ENCODE measurements at regions not wholly inside any gene's neighbourhood (a gene's known extent, or its start where the extent isn't known, plus 50 kb on each side); places are given as distances from the start of the nearest gene placed in this dataset.

DNA sequence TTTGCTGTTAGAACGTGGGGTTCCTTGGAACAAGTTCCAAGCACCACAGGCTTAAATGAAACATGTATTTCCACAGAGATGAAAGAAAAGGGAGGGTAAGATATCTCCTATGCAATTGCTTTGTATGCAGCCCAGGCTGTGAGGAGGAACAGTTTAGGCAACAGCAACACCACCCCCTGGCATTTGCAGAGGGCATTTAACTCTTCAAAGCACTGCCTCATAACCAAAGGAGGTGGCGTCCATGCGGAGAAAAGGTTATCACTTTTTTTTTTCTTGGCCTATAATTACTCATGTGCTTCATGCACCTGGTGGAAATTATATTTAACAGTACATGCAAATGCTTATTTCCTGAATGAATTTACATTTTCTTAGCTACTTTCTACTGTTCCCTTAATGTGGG is 286.0 kb downstream of the LPIN1 start:
- intact Hi-C loops (cut with DNase I): no loop called here
- Histone ChIP-seq H3K4me3 (replicated peaks in 1 of 3) (no peak overlapping the region), H3K27me3 (no peaks in the 10 kb centered on the region), H3K9me3 (no peaks in the 10 kb centered on the region), H3K36me3 (no peaks in the 10 kb centered on the region), H3K27ac (no peak overlapping the region), H3K4me1 (peaks cover 0 to 4% of the 10 kb centered on the region in 2 donors)
- DNase-seq: no peak
- 91 to 92% methylated on average over 3 of the region's 3 CpGs for WGBS, 2 donors
- TF ChIP-seq POLR2A (IDR thresholded peaks at IDR 0.05) (no peak), CTCF (IDR thresholded peaks at IDR 0.05) (no peak)

DNA sequence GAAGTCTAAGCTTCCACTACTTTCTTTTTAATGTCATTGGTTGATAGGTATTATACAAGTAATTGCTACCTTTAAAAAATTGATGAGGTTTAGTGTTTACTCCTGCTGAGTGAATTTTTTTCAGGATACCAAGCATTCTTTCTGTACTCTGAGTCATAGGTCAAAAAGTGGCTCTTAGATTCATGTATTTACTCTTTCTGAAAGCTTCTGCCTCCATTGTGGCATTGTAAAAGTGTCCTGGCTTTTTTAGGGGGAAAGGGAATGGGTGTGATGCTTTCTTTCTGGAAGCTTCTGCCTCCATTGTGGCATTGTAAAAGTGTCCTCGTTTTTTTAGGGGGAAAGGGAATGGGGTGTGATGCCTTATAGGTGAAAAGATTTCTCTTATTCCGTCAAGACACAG is 286.5 kb downstream of the LPIN1 start:
- DNase-seq: no peak
- H3K4me1 ChIP-seq: peaks cover 0 to 4% of the 10 kb centered on the region in 2 donors
- WGBS, 2 donors: 73 to 74% methylated on average over 2 of the region's 2 CpGs
- no peaks in the 10 kb centered on the region for H3K9me3 ChIP-seq
- intact Hi-C loops (cut with DNase I): no loop called here
- H3K27ac ChIP-seq: no peak overlapping the region
- no peaks in the 10 kb centered on the region for H3K36me3 ChIP-seq
- H3K4me3 ChIP-seq (replicated peaks in 1 of 3): no peak overlapping the region
- TF ChIP-seq POLR2A (IDR thresholded peaks at IDR 0.05): no peak
- TF ChIP-seq CTCF (IDR thresholded peaks at IDR 0.05): no peak
- H3K27me3 ChIP-seq: no peaks in the 10 kb centered on the region

GRCh38 chr2:12033494-12033893 is 287.1 kb downstream of the LPIN1 start:
- Histone ChIP-seq H3K4me3 (replicated peaks in 1 of 3) (no peak overlapping the region), H3K27ac (no peak overlapping the region), H3K36me3 (no peaks in the 10 kb centered on the region), H3K27me3 (no peaks in the 10 kb centered on the region), H3K9me3 (no peaks in the 10 kb centered on the region), H3K4me1 (peaks cover 0 to 4% of the 10 kb centered on the region in 2 donors)
- DNase-seq: no peak
- intact Hi-C loops (cut with DNase I): no loop called here
- TF ChIP-seq POLR2A (IDR thresholded peaks at IDR 0.05) (no peak), CTCF (IDR thresholded peaks at IDR 0.05) (no peak)
- 91 to 92% methylated on average over 6 of the region's 6 CpGs for WGBS, 2 donors

GRCh38 chr2:12034382-12034781 is 287.9 kb downstream of the LPIN1 start:
- peaks cover 0 to 4% of the 10 kb centered on the region in 2 donors for H3K4me1 ChIP-seq
- WGBS, 2 donors: 84% methylated on average over 8 of the region's 8 CpGs
- no peak overlapping the region for H3K4me3 ChIP-seq (replicated peaks in 1 of 3)
- no peak for DNase-seq
- no peak overlapping the region for H3K27ac ChIP-seq
- intact Hi-C loops (cut with DNase I): no loop called here
- H3K27me3 ChIP-seq: no peaks in the 10 kb centered on the region
- no peaks in the 10 kb centered on the region for H3K36me3 ChIP-seq
- H3K9me3 ChIP-seq: no peaks in the 10 kb centered on the region
- TF ChIP-seq CTCF (IDR thresholded peaks at IDR 0.05) (no peak), POLR2A (IDR thresholded peaks at IDR 0.05) (no peak)

DNA sequence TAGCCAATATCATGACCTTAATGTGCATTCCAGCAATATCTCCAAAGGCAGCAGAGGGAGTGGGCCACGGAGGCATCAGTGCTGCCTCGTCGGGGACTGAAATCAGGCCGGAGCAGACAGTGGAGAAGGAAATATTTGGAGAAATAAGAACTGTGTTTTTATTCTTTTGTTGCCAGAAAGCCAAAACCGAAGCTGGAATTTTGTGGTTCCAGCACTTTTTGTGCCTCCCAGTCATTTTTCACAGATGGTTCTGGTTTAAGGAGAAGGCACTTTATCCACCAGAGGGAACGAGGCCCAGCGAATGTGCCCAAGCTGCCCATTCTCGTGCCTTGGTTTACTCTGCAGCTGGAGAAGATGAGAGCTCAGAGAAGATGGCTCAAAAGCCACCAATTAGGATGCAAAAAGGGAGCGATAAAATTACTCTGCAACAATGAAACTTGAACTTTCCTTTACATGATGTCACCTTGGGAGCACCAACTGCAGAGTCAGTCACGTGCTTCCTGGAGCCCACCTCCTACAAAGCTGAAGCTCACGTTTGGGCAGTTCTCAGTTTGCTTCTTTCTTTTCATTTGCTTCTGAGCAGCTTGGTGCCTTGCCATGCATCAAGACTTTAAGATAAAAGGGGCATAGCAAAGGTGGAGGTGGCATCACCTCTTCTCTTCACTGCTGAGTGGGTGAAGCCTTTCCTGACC is 288.7 kb downstream of the LPIN1 start:
- Histone ChIP-seq H3K27me3 (no peaks in the 10 kb centered on the region), H3K4me1 (peaks cover 0 to 4% of the 10 kb centered on the region in 2 donors), H3K36me3 (no peaks in the 10 kb centered on the region), H3K9me3 (no peaks in the 10 kb centered on the region), H3K4me3 (replicated peaks in 1 of 3) (no peak overlapping the region), H3K27ac (no peak overlapping the region)
- 80 to 87% methylated on average over 11 of the region's 11 CpGs for WGBS, 2 donors
- no peak for TF ChIP-seq POLR2A (IDR thresholded peaks at IDR 0.05)
- TF ChIP-seq CTCF (IDR thresholded peaks at IDR 0.05): no peak
- no peak for DNase-seq
- intact Hi-C loops (cut with DNase I): no loop called here
